ENCODE measurements at regions not wholly inside any gene's neighbourhood (a gene's known extent, or its start where the extent isn't known, plus 50 kb on each side); places are given as distances from the start of the nearest gene placed in this dataset.

- Mint-ChIP-seq H3K27me3 (no peaks in the 10 kb centered on the region), H3K9me3 (peaks cover 0 to 16% (median 4%) of the 10 kb centered on the region in 8 donors), H3K27ac (no peak overlapping the region), H3K36me3 (no peaks in the 10 kb centered on the region), H3K4me1 (no peaks in the 10 kb centered on the region), H3K4me3 (no peak overlapping the region)
- Histone ChIP-seq H3K27ac (ENCODE audit: low read depth, low read length) (no peak overlapping the region), H3K36me3 (ENCODE audit: insufficient read depth, low read length) (no peaks in the 10 kb centered on the region), H3K4me3 (ENCODE audit: low read length in 2 of 2) (no peak overlapping the region), H3K9me3 (ENCODE audit: control insufficient read depth in 1 of 2, low read length in 2 of 2) (no peaks in the 10 kb centered on the region), H3K27me3 (ENCODE audit: insufficient read depth, low read length) (no peaks in the 10 kb centered on the region), H3K4me1 (ENCODE audit: insufficient read depth, low read length) (no peaks in the 10 kb centered on the region)
- DNase-seq = no peak
- intact Hi-C loops (cut with micrococcal nuclease) = no loop called here
- POLR2A ChIA-PET (ENCODE audit: partially characterized antibody) = no interaction called here
- CTCF ChIA-PET (ENCODE audit: partially characterized antibody) = no interaction called here
These were observed 303.7 kb downstream of the CDH19 start for GRCh38 chr18:66300141-66300540.

GRCh38 chr18:66280470-66280869 is 323.4 kb downstream of the CDH19 start:
- ChIA-PET CTCF (ENCODE audit: partially characterized antibody) (no interaction called here), POLR2A (ENCODE audit: partially characterized antibody) (no interaction called here)
- Mint-ChIP-seq H3K4me1 (no peaks in the 10 kb centered on the region), H3K27ac (peak overlapping the region in 1 of 7 donors; percentile 19), H3K9me3 (peaks cover 2 to 14% (median 7%) of the 10 kb centered on the region in 8 donors), H3K4me3 (no peak overlapping the region), H3K36me3 (no peaks in the 10 kb centered on the region), H3K27me3 (no peaks in the 10 kb centered on the region)
- Histone ChIP-seq H3K9me3 (ENCODE audit: control insufficient read depth in 1 of 2, low read length in 2 of 2) (no peaks in the 10 kb centered on the region), H3K27me3 (ENCODE audit: insufficient read depth, low read length) (no peaks in the 10 kb centered on the region), H3K4me1 (ENCODE audit: insufficient read depth, low read length) (no peaks in the 10 kb centered on the region), H3K27ac (ENCODE audit: low read depth, low read length) (no peak overlapping the region), H3K4me3 (ENCODE audit: low read length in 2 of 2) (no peak overlapping the region), H3K36me3 (ENCODE audit: insufficient read depth, low read length) (no peaks in the 10 kb centered on the region)
- DNase-seq = no peak
- intact Hi-C loops (cut with micrococcal nuclease) = no loop called here

GRCh38 chr18:66271962-66272361 is 331.9 kb downstream of the CDH19 start:
- no peak overlapping the region for H3K27ac ChIP-seq (ENCODE audit: low read depth, low read length)
- intact Hi-C loops (cut with micrococcal nuclease) = no loop called here
- ChIA-PET CTCF (ENCODE audit: partially characterized antibody) (no interaction called here), POLR2A (ENCODE audit: partially characterized antibody) (no interaction called here)
- H3K36me3 ChIP-seq (ENCODE audit: insufficient read depth, low read length) = no peaks in the 10 kb centered on the region
- Mint-ChIP-seq H3K9me3 (peaks cover 4 to 48% (median 22%) of the 10 kb centered on the region in 8 donors), H3K4me3 (no peak overlapping the region), H3K27ac (no peak overlapping the region), H3K4me1 (no peaks in the 10 kb centered on the region), H3K27me3 (no peaks in the 10 kb centered on the region), H3K36me3 (no peaks in the 10 kb centered on the region)
- H3K4me3 ChIP-seq (ENCODE audit: low read length in 2 of 2) = no peak overlapping the region
- peaks cover 0 to 4% of the 10 kb centered on the region in 2 donors for H3K9me3 ChIP-seq (ENCODE audit: control insufficient read depth in 1 of 2, low read length in 2 of 2)
- DNase-seq = no peak
- H3K4me1 ChIP-seq (ENCODE audit: insufficient read depth, low read length) = no peaks in the 10 kb centered on the region
- no peaks in the 10 kb centered on the region for H3K27me3 ChIP-seq (ENCODE audit: insufficient read depth, low read length)

GRCh38 chr18:66264130-66264529 is 339.8 kb downstream of the CDH19 start:
- Histone ChIP-seq H3K4me3 (ENCODE audit: low read length in 2 of 2) (no peak overlapping the region), H3K27me3 (ENCODE audit: insufficient read depth, low read length) (no peaks in the 10 kb centered on the region), H3K36me3 (ENCODE audit: insufficient read depth, low read length) (no peaks in the 10 kb centered on the region), H3K9me3 (ENCODE audit: control insufficient read depth in 1 of 2, low read length in 2 of 2) (no peaks in the 10 kb centered on the region), H3K27ac (ENCODE audit: low read depth, low read length) (no peak overlapping the region), H3K4me1 (ENCODE audit: insufficient read depth, low read length) (no peaks in the 10 kb centered on the region)
- POLR2A ChIA-PET (ENCODE audit: partially characterized antibody) = no interaction called here
- H3K4me1 Mint-ChIP-seq = no peaks in the 10 kb centered on the region
- no peaks in the 10 kb centered on the region for H3K36me3 Mint-ChIP-seq
- no peak overlapping the region for H3K4me3 Mint-ChIP-seq
- H3K27me3 Mint-ChIP-seq = no peaks in the 10 kb centered on the region
- no peak overlapping the region for H3K27ac Mint-ChIP-seq
- DNase-seq = no peak
- intact Hi-C loops (cut with micrococcal nuclease) = no loop called here
- peaks cover 0 to 21% (median 11%) of the 10 kb centered on the region in 8 donors for H3K9me3 Mint-ChIP-seq
- CTCF ChIA-PET (ENCODE audit: partially characterized antibody) = no interaction called here

- Histone ChIP-seq H3K36me3 (ENCODE audit: insufficient read depth, low read length) (no peaks in the 10 kb centered on the region), H3K9me3 (ENCODE audit: control insufficient read depth in 1 of 2, low read length in 2 of 2) (peaks cover 0 to 4% of the 10 kb centered on the region in 2 donors), H3K27ac (ENCODE audit: low read depth, low read length) (no peak overlapping the region), H3K4me3 (ENCODE audit: low read length in 2 of 2) (no peak overlapping the region), H3K27me3 (ENCODE audit: insufficient read depth, low read length) (no peaks in the 10 kb centered on the region), H3K4me1 (ENCODE audit: insufficient read depth, low read length) (no peaks in the 10 kb centered on the region)
- Mint-ChIP-seq H3K36me3 (no peaks in the 10 kb centered on the region), H3K4me1 (no peaks in the 10 kb centered on the region), H3K4me3 (no peak overlapping the region), H3K27ac (no peak overlapping the region), H3K9me3 (peaks cover 0 to 11% (median 7%) of the 10 kb centered on the region in 8 donors), H3K27me3 (no peaks in the 10 kb centered on the region)
- intact Hi-C loops (cut with micrococcal nuclease) = no loop called here
- CTCF ChIA-PET (ENCODE audit: partially characterized antibody) = no interaction called here
- DNase-seq = no peak
- POLR2A ChIA-PET (ENCODE audit: partially characterized antibody) = no interaction called here
These were observed 349.8 kb downstream of the CDH19 start for GRCh38 chr18:66254121-66254520.

GRCh38 chr18:66252703-66253102 is 351.2 kb downstream of the CDH19 start:
- no peak overlapping the region for H3K4me3 ChIP-seq (ENCODE audit: low read length in 2 of 2)
- ChIA-PET CTCF (ENCODE audit: partially characterized antibody) (no interaction called here), POLR2A (ENCODE audit: partially characterized antibody) (no interaction called here)

GRCh38 chr18:66235206-66235605 is 368.7 kb downstream of the CDH19 start:
- no peak overlapping the region for H3K27ac Mint-ChIP-seq
- Histone ChIP-seq H3K9me3 (ENCODE audit: control insufficient read depth in 1 of 2, low read length in 2 of 2) (no peaks in the 10 kb centered on the region), H3K27me3 (ENCODE audit: insufficient read depth, low read length) (no peaks in the 10 kb centered on the region), H3K4me3 (ENCODE audit: low read length in 2 of 2) (no peak overlapping the region), H3K27ac (ENCODE audit: low read depth, low read length) (no peak overlapping the region), H3K4me1 (ENCODE audit: insufficient read depth, low read length) (no peaks in the 10 kb centered on the region), H3K36me3 (ENCODE audit: insufficient read depth, low read length) (no peaks in the 10 kb centered on the region)
- ChIA-PET CTCF (ENCODE audit: partially characterized antibody) (no interaction called here), POLR2A (ENCODE audit: partially characterized antibody) (no interaction called here)
- intact Hi-C loops (cut with micrococcal nuclease) = no loop called here
- no peaks in the 10 kb centered on the region for H3K36me3 Mint-ChIP-seq
- peaks cover 0 to 15% (median 6%) of the 10 kb centered on the region in 8 donors for H3K9me3 Mint-ChIP-seq
- no peak overlapping the region for H3K4me3 Mint-ChIP-seq
- no peak for DNase-seq
- no peaks in the 10 kb centered on the region for H3K27me3 Mint-ChIP-seq
- H3K4me1 Mint-ChIP-seq = no peaks in the 10 kb centered on the region

More at GRCh38 chr18:66252703-66253102, 351.2 kb downstream of the CDH19 start:
- Mint-ChIP-seq H3K36me3 (no peaks in the 10 kb centered on the region), H3K27me3 (no peaks in the 10 kb centered on the region), H3K4me1 (no peaks in the 10 kb centered on the region), H3K27ac (no peak overlapping the region), H3K4me3 (no peak overlapping the region), H3K9me3 (peaks cover 0 to 10% (median 2%) of the 10 kb centered on the region in 8 donors)
- Histone ChIP-seq H3K9me3 (ENCODE audit: control insufficient read depth in 1 of 2, low read length in 2 of 2) (peaks cover 0 to 4% of the 10 kb centered on the region in 2 donors), H3K27me3 (ENCODE audit: insufficient read depth, low read length) (no peaks in the 10 kb centered on the region), H3K36me3 (ENCODE audit: insufficient read depth, low read length) (no peaks in the 10 kb centered on the region), H3K27ac (ENCODE audit: low read depth, low read length) (no peak overlapping the region), H3K4me1 (ENCODE audit: insufficient read depth, low read length) (no peaks in the 10 kb centered on the region)
- intact Hi-C loops (cut with micrococcal nuclease) = no loop called here
- no peak for DNase-seq

- DNase-seq = no peak
- Mint-ChIP-seq H3K27me3 (no peaks in the 10 kb centered on the region), H3K36me3 (no peaks in the 10 kb centered on the region), H3K27ac (no peak overlapping the region), H3K9me3 (peaks cover 0 to 9% (median 5%) of the 10 kb centered on the region in 8 donors), H3K4me3 (no peak overlapping the region), H3K4me1 (no peaks in the 10 kb centered on the region)
- Histone ChIP-seq H3K4me1 (ENCODE audit: insufficient read depth, low read length) (no peaks in the 10 kb centered on the region), H3K27me3 (ENCODE audit: insufficient read depth, low read length) (no peaks in the 10 kb centered on the region), H3K9me3 (ENCODE audit: control insufficient read depth in 1 of 2, low read length in 2 of 2) (no peaks in the 10 kb centered on the region), H3K36me3 (ENCODE audit: insufficient read depth, low read length) (no peaks in the 10 kb centered on the region), H3K4me3 (ENCODE audit: low read length in 2 of 2) (no peak overlapping the region), H3K27ac (ENCODE audit: low read depth, low read length) (no peak overlapping the region)
- intact Hi-C loops (cut with micrococcal nuclease) = no loop called here
- ChIA-PET POLR2A (ENCODE audit: partially characterized antibody) (no interaction called here), CTCF (ENCODE audit: partially characterized antibody) (no interaction called here)
These were observed 377.1 kb downstream of the CDH19 start for GRCh38 chr18:66226782-66227181.
